Astrocyte (in vitro differentiated cells and primary cell): ENCODE measurements at regions not wholly inside any gene's neighbourhood (a gene's known extent, or its start where the extent isn't known, plus 50 kb on each side); places are given as distances from the start of the nearest gene placed in this dataset.

Source experiments
- EZH2 ChIP-seq: IDR thresholded peaks from 2 replicates; pipeline ENCODE4 v1.6.1; 2012; ENCODE audit warnings: mild to moderate bottlenecking, low read length, inconsistent platforms; ENCODE audit not compliant: insufficient read depth
- TF ChIP-seq, protein P1 (sequence below): IDR thresholded peaks from 2 replicates; pipeline ENCODE4 v1.5.1; 2011; ENCODE audit warnings: low read depth, mild to moderate bottlenecking, inconsistent platforms, low read length, moderate library complexity; ENCODE audit not compliant: insufficient read depth

DNA sequence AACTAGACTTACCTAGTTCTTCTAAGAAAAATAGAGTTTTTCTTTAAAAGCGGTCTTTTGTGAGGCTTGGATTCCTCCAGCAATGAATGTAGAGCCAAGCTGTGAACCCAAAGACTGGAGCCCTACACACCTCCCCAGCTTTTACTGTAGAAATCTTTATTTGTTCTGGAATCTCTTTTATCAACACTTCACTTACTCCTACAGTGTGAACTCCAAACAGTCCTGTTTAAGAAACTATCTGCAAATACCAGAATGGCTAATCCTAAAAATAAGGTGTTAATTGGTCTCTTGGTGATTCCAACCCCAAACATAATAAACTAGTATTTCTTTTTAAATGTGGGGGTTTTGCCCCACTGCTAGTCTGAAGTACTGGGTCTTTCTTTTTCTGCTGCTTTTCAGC is 103.9 kb downstream of the ENC1 start:
- TF ChIP-seq, protein P1, sequence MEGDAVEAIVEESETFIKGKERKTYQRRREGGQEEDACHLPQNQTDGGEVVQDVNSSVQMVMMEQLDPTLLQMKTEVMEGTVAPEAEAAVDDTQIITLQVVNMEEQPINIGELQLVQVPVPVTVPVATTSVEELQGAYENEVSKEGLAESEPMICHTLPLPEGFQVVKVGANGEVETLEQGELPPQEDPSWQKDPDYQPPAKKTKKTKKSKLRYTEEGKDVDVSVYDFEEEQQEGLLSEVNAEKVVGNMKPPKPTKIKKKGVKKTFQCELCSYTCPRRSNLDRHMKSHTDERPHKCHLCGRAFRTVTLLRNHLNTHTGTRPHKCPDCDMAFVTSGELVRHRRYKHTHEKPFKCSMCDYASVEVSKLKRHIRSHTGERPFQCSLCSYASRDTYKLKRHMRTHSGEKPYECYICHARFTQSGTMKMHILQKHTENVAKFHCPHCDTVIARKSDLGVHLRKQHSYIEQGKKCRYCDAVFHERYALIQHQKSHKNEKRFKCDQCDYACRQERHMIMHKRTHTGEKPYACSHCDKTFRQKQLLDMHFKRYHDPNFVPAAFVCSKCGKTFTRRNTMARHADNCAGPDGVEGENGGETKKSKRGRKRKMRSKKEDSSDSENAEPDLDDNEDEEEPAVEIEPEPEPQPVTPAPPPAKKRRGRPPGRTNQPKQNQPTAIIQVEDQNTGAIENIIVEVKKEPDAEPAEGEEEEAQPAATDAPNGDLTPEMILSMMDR, result no peak
- TF ChIP-seq EZH2, result no peak
